Chondrocyte (in vitro differentiated cells): ENCODE measurements at regions not wholly inside any gene's neighbourhood (a gene's known extent, or its start where the extent isn't known, plus 50 kb on each side); places are given as distances from the start of the nearest gene placed in this dataset.

Experiments used
- DNase-seq: peaks from one replicate; pipeline ENCODE4 v3.0.0; 2021; ENCODE audit warnings: mixed read lengths, low spot score
- H3K27ac Mint-ChIP-seq: one replicate; pipeline ENCODE4 v1.8.0; 2021; ENCODE audit warnings: mild to moderate bottlenecking, moderate library complexity, mixed read lengths; ENCODE audit not compliant: unreplicated experiment
- H3K27me3 Mint-ChIP-seq: 2 replicates; pipeline ENCODE4 v1.8.0; 2021; ENCODE audit warnings: low read depth, mixed read lengths
- H3K36me3 Mint-ChIP-seq: 2 replicates; pipeline ENCODE4 v1.8.0; 2021; ENCODE audit warnings: low read depth, mixed read lengths
- H3K4me1 Mint-ChIP-seq: 2 replicates; pipeline ENCODE4 v1.8.0; 2021; ENCODE audit warnings: low read depth, mild to moderate bottlenecking, mixed read lengths
- H3K4me3 Mint-ChIP-seq: one replicate; pipeline ENCODE4 v1.8.0; 2021; ENCODE audit warnings: mild to moderate bottlenecking, moderate library complexity, mixed read lengths; ENCODE audit not compliant: unreplicated experiment
- H3K9me3 Mint-ChIP-seq: 2 replicates; pipeline ENCODE4 v1.8.0; 2021; ENCODE audit warnings: low read depth, mixed read lengths
- CTCF ChIP-seq: fragments of 200-600 bp; sonication (generic); IDR thresholded peaks from 2 replicates; pipeline ENCODE4 v1.5.0; 2021; ENCODE audit warnings: antibody characterized with exemption, mild to moderate bottlenecking, moderate library complexity

- peaks cover 24% of the 10 kb centered on the region for H3K27me3 Mint-ChIP-seq
These were observed 618.7 kb downstream of the VRK1 start for GRCh38 chr14:97415907-97416306.

GRCh38 chr14:97416550-97416949 lies 619.4 kb downstream of the VRK1 start:
- TF ChIP-seq CTCF, result no peak
- H3K9me3 Mint-ChIP-seq, result no peaks in the 10 kb centered on the region
- H3K4me3 Mint-ChIP-seq, result no peak overlapping the region
- no peak overlapping the region for H3K27ac Mint-ChIP-seq
- H3K36me3 Mint-ChIP-seq, result no peaks in the 10 kb centered on the region
- H3K27me3 Mint-ChIP-seq, result peaks cover 24% of the 10 kb centered on the region
- no peak for DNase-seq
- H3K4me1 Mint-ChIP-seq, result no peaks in the 10 kb centered on the region

More at GRCh38 chr14:97415907-97416306, 618.7 kb downstream of the VRK1 start:
- no peak for DNase-seq
- Mint-ChIP-seq H3K4me3 (no peak overlapping the region), H3K4me1 (no peaks in the 10 kb centered on the region), H3K9me3 (no peaks in the 10 kb centered on the region), H3K36me3 (no peaks in the 10 kb centered on the region), H3K27ac (no peak overlapping the region)
- TF ChIP-seq CTCF, result no peak

GRCh38 chr14:97417331-97417730 lies 620.1 kb downstream of the VRK1 start:
- H3K9me3 Mint-ChIP-seq, result no peaks in the 10 kb centered on the region
- H3K27me3 Mint-ChIP-seq, result peaks cover 24% of the 10 kb centered on the region
- no peak overlapping the region for H3K4me3 Mint-ChIP-seq
- no peak overlapping the region for H3K27ac Mint-ChIP-seq
- no peaks in the 10 kb centered on the region for H3K36me3 Mint-ChIP-seq
- H3K4me1 Mint-ChIP-seq, result no peaks in the 10 kb centered on the region
- no peak for TF ChIP-seq CTCF
- DNase-seq, result no peak

- Mint-ChIP-seq H3K9me3 (no peaks in the 10 kb centered on the region), H3K4me3 (no peak overlapping the region), H3K27ac (no peak overlapping the region), H3K27me3 (peaks cover 14% of the 10 kb centered on the region), H3K36me3 (no peaks in the 10 kb centered on the region), H3K4me1 (no peaks in the 10 kb centered on the region)
- no peak for TF ChIP-seq CTCF
- no peak for DNase-seq
These were observed 623.0 kb downstream of the VRK1 start for GRCh38 chr14:97420211-97420610.

- TF ChIP-seq CTCF, result no peak
- Mint-ChIP-seq H3K9me3 (peaks cover 11% of the 10 kb centered on the region), H3K36me3 (no peaks in the 10 kb centered on the region), H3K27ac (no peak overlapping the region), H3K4me1 (no peaks in the 10 kb centered on the region), H3K4me3 (no peak overlapping the region), H3K27me3 (no peaks in the 10 kb centered on the region)
- DNase-seq, result no peak
These were observed 629.6 kb downstream of the VRK1 start for GRCh38 chr14:97426776-97427175.
